ENCODE measurements at regions not wholly inside any gene's neighbourhood (a gene's known extent, or its start where the extent isn't known, plus 50 kb on each side); places are given as distances from the start of the nearest gene placed in this dataset.

DNA sequence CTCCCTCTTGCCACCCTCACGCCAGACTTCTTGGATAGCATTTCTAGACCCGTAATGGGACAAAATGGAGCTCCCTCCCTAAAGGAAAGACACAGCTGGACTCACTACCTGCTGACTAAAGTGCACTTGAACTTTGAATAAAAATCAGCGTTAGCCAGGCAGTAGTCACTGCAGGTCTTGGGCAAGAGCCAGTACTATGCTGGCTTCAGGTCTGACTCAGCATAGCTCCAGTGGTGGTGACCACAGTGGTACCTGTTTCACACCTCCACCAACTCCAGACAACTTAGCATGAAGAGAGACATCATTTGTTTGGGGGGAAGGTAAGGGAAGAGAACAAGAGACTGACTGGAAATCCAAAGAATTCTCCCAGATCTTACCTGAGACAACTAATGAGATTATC lies 906.8 kb downstream of the GRIK2 start:
- Histone ChIP-seq H2AFZ (ENCODE audit: low read length) (no peak overlapping the region), H3K4me3 (ENCODE audit: low read depth, low read length, poor library complexity, severe bottlenecking) (no peak overlapping the region), H4K20me1 (ENCODE audit: insufficient read depth, low read length) (no peaks in the 10 kb centered on the region), H3K4me2 (ENCODE audit: low read length) (no peak overlapping the region), H3K4me1 (ENCODE audit: insufficient read depth, low read length, severe bottlenecking) (no peaks in the 10 kb centered on the region), H3K79me2 (ENCODE audit: insufficient read depth, low read length) (no peaks in the 10 kb centered on the region), H3K9ac (ENCODE audit: low read length) (no peak overlapping the region), H3K27me3 (ENCODE audit: insufficient read depth, low read length) (no peaks in the 10 kb centered on the region), H3K27ac (ENCODE audit: low read depth, low read length, poor library complexity, severe bottlenecking) (no peak overlapping the region), H3K36me3 (ENCODE audit: insufficient read depth, low read length) (no peaks in the 10 kb centered on the region), H3K9me2 (ENCODE audit: low read depth, low read length) (no peaks in the 10 kb centered on the region), H3K9me3 (ENCODE audit: low read length) (no peaks in the 10 kb centered on the region), H3F3A (ENCODE audit: insufficient read depth, low read length) (no peaks in the 10 kb centered on the region)
- TF ChIP-seq, protein P1, sequence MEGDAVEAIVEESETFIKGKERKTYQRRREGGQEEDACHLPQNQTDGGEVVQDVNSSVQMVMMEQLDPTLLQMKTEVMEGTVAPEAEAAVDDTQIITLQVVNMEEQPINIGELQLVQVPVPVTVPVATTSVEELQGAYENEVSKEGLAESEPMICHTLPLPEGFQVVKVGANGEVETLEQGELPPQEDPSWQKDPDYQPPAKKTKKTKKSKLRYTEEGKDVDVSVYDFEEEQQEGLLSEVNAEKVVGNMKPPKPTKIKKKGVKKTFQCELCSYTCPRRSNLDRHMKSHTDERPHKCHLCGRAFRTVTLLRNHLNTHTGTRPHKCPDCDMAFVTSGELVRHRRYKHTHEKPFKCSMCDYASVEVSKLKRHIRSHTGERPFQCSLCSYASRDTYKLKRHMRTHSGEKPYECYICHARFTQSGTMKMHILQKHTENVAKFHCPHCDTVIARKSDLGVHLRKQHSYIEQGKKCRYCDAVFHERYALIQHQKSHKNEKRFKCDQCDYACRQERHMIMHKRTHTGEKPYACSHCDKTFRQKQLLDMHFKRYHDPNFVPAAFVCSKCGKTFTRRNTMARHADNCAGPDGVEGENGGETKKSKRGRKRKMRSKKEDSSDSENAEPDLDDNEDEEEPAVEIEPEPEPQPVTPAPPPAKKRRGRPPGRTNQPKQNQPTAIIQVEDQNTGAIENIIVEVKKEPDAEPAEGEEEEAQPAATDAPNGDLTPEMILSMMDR (IDR thresholded peaks at IDR 0.05; ENCODE audit: low read length): no peak
- no peak for TF ChIP-seq EZH2 (IDR thresholded peaks at IDR 0.05; ENCODE audit: borderline replicate concordance, low read length)

DNA sequence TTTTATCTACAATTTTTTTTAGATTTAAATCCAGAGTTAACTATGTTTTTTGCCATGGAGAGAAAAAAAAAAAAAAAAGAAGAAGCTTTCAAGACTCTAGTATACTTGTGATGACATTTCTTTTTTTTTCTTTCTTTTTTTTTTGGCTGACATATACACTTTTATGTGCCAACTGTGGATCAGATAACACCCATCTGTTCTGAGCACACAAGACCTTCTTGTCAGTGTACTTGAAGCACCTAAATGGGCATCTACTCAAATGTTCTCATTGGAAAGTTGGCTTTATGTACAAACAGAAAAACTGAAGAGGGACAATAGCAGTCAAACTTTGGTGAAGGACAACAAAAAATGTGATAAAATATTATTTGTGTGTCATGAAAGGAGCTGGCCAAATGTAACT lies 904.5 kb downstream of the GRIK2 start:
- Histone ChIP-seq H3K36me3 (ENCODE audit: insufficient read depth, low read length) (no peaks in the 10 kb centered on the region), H3K9me3 (ENCODE audit: low read length) (no peaks in the 10 kb centered on the region), H3K9me2 (ENCODE audit: low read depth, low read length) (no peaks in the 10 kb centered on the region), H3K27ac (ENCODE audit: low read depth, low read length, poor library complexity, severe bottlenecking) (no peak overlapping the region), H2AFZ (ENCODE audit: low read length) (no peak overlapping the region), H3K4me1 (ENCODE audit: insufficient read depth, low read length, severe bottlenecking) (no peaks in the 10 kb centered on the region), H4K20me1 (ENCODE audit: insufficient read depth, low read length) (no peaks in the 10 kb centered on the region), H3K4me2 (ENCODE audit: low read length) (no peak overlapping the region), H3K9ac (ENCODE audit: low read length) (no peak overlapping the region), H3F3A (ENCODE audit: insufficient read depth, low read length) (no peaks in the 10 kb centered on the region), H3K4me3 (ENCODE audit: low read depth, low read length, poor library complexity, severe bottlenecking) (no peak overlapping the region), H3K27me3 (ENCODE audit: insufficient read depth, low read length) (no peaks in the 10 kb centered on the region), H3K79me2 (ENCODE audit: insufficient read depth, low read length) (no peaks in the 10 kb centered on the region)
- no peak for TF ChIP-seq EZH2 (IDR thresholded peaks at IDR 0.05; ENCODE audit: borderline replicate concordance, low read length)
- TF ChIP-seq, protein P1 (IDR thresholded peaks at IDR 0.05; ENCODE audit: low read length): no peak

Measured in OCI-LY1 (cell line).